Pulmonary artery endothelial cell (primary cell): ENCODE measurements at regions not wholly inside any gene's neighbourhood (a gene's known extent, or its start where the extent isn't known, plus 50 kb on each side); places are given as distances from the start of the nearest gene placed in this dataset.
"Not testable (repeated sequence)": the region's sequence is repeated elsewhere in the genome, so short reads cannot be mapped to it uniquely, and the experiment has no call there.

Experiments used
- DNase-seq: peaks from one replicate; pipeline ENCODE4 v3.0.0-alpha.2; 2011; ENCODE audit warnings: low read depth, low spot score

- DNase-seq: no peak
These were observed 1006.9 kb downstream of the PCDH7 start for GRCh38 chr4:31727030-31727429.

- no peak for DNase-seq
These were observed 1014.8 kb downstream of the PCDH7 start for GRCh38 chr4:31735004-31735403.

GRCh38 chr4:31737419-31737818, 1017.2 kb downstream of the PCDH7 start:
- DNase-seq: no peak

GRCh38 chr4:31741326-31741725, 1021.2 kb downstream of the PCDH7 start:
- DNase-seq: no peak

GRCh38 chr4:31748382-31748781, 1028.2 kb downstream of the PCDH7 start:
- no peak for DNase-seq

- not testable (repeated sequence) for DNase-seq
These were observed 1030.4 kb downstream of the PCDH7 start for GRCh38 chr4:31750581-31750980.

- no peak for DNase-seq
These were observed 1035.6 kb downstream of the PCDH7 start for GRCh38 chr4:31755751-31756150.

- DNase-seq: no peak
These were observed 1048.6 kb downstream of the PCDH7 start for GRCh38 chr4:31768756-31769155.

GRCh38 chr4:31783311-31783710, 1063.1 kb downstream of the PCDH7 start:
- no peak for DNase-seq

GRCh38 chr4:31784558-31784957, 1064.4 kb downstream of the PCDH7 start:
- no peak for DNase-seq

- no peak for DNase-seq
These were observed 1067.5 kb downstream of the PCDH7 start for GRCh38 chr4:31787701-31788100.

- DNase-seq: no peak
These were observed 1068.5 kb downstream of the PCDH7 start for GRCh38 chr4:31788676-31789075.

GRCh38 chr4:31791666-31792065, 1071.5 kb downstream of the PCDH7 start:
- no peak for DNase-seq

- no peak for DNase-seq
These were observed 1073.7 kb downstream of the PCDH7 start for GRCh38 chr4:31793907-31794306.

GRCh38 chr4:31797052-31797451, 1076.9 kb downstream of the PCDH7 start:
- not testable (repeated sequence) for DNase-seq

GRCh38 chr4:31803526-31804195, 1083.5 kb downstream of the PCDH7 start:
- no peak for DNase-seq

- DNase-seq: no peak
These were observed 1086.9 kb downstream of the PCDH7 start for GRCh38 chr4:31807036-31807435.

- DNase-seq: no peak
These were observed 1124.2 kb downstream of the PCDH7 start for GRCh38 chr4:31844350-31844749.

GRCh38 chr4:31851946-31852345, 1131.8 kb downstream of the PCDH7 start:
- no peak for DNase-seq

GRCh38 chr4:31877429-31877828, 1157.3 kb downstream of the PCDH7 start:
- DNase-seq: no peak

- not testable (repeated sequence) for DNase-seq
These were observed 1160.7 kb downstream of the PCDH7 start for GRCh38 chr4:31880837-31881236.

GRCh38 chr4:31896349-31896748, 1176.2 kb downstream of the PCDH7 start:
- DNase-seq: no peak

- DNase-seq: no peak
These were observed 1185.2 kb downstream of the PCDH7 start for GRCh38 chr4:31905363-31905762.

GRCh38 chr4:31908261-31908660, 1188.1 kb downstream of the PCDH7 start:
- no peak for DNase-seq
